ENCODE measurements at regions not wholly inside any gene's neighbourhood (a gene's known extent, or its start where the extent isn't known, plus 50 kb on each side); places are given as distances from the start of the nearest gene placed in this dataset.

- TF ChIP-seq POLR2A (IDR thresholded peaks at IDR 0.05) (no peak), CTCF (IDR thresholded peaks at IDR 0.05) (no peak)
Observed at GRCh38 chr7:46852795-46853194, 729.1 kb downstream of the TNS3 start.
